ENCODE measurements at regions not wholly inside any gene's neighbourhood (a gene's known extent, or its start where the extent isn't known, plus 50 kb on each side); places are given as distances from the start of the nearest gene placed in this dataset.
"Not testable (repeated sequence)": the region's sequence is repeated elsewhere in the genome, so short reads cannot be mapped to it uniquely, and the experiment has no call there.

GRCh38 chr6:67811239-67812037 lies 823.6 kb upstream of the ADGRB3 start:
- Histone ChIP-seq H3K27ac (no peak overlapping the region), H3K4me1 (no peaks in the 10 kb centered on the region), H3K9me3 (peaks cover 8 to 24% of the 10 kb centered on the region in 2 donors), H3K27me3 (no peaks in the 10 kb centered on the region), H3K36me3 (no peaks in the 10 kb centered on the region), H3K4me3 (no peak overlapping the region)
- TF ChIP-seq CTCF (IDR thresholded peaks at IDR 0.05) = no peak
- no peak for DNase-seq (ENCODE audit: low spot score in 2 of 2)
- intact Hi-C loops (cut with DNase I) = no loop called here

GRCh38 chr6:67804808-67805207 lies 830.3 kb upstream of the ADGRB3 start:
- DNase-seq (ENCODE audit: low spot score in 2 of 2); H3K36me3 ChIP-seq; H3K27me3 ChIP-seq; intact Hi-C loops (cut with DNase I); H3K9me3 ChIP-seq; H3K27ac ChIP-seq; H3K4me1 ChIP-seq; H3K4me3 ChIP-seq: not testable (repeated sequence)

- DNase-seq (ENCODE audit: low spot score in 2 of 2) = no peak
- intact Hi-C loops (cut with DNase I) = no loop called here
- Histone ChIP-seq H3K27ac (no peak overlapping the region), H3K36me3 (no peaks in the 10 kb centered on the region), H3K9me3 (peaks cover 0 to 8% of the 10 kb centered on the region in 2 donors), H3K27me3 (no peaks in the 10 kb centered on the region), H3K4me3 (no peak overlapping the region), H3K4me1 (no peaks in the 10 kb centered on the region)
- TF ChIP-seq CTCF (IDR thresholded peaks at IDR 0.05) = no peak
Observed at GRCh38 chr6:67802771-67803170, 832.3 kb upstream of the ADGRB3 start.

- no peak overlapping the region for H3K4me3 ChIP-seq
- H3K36me3 ChIP-seq = no peaks in the 10 kb centered on the region
- no peak for TF ChIP-seq CTCF (IDR thresholded peaks at IDR 0.05)
- H3K27ac ChIP-seq = no peak overlapping the region
- H3K9me3 ChIP-seq = no peaks in the 10 kb centered on the region
- no peak for DNase-seq (ENCODE audit: low spot score in 2 of 2)
- no peaks in the 10 kb centered on the region for H3K4me1 ChIP-seq
- no peaks in the 10 kb centered on the region for H3K27me3 ChIP-seq
- intact Hi-C loops (cut with DNase I) = no loop called here
Observed at GRCh38 chr6:67792996-67793395, 842.1 kb upstream of the ADGRB3 start.

GRCh38 chr6:67790569-67790968 lies 844.5 kb upstream of the ADGRB3 start:
- Histone ChIP-seq H3K36me3 (no peaks in the 10 kb centered on the region), H3K27me3 (no peaks in the 10 kb centered on the region), H3K4me3 (no peak overlapping the region), H3K4me1 (no peaks in the 10 kb centered on the region), H3K27ac (no peak overlapping the region), H3K9me3 (no peaks in the 10 kb centered on the region)
- TF ChIP-seq CTCF (IDR thresholded peaks at IDR 0.05) = no peak
- intact Hi-C loops (cut with DNase I) = no loop called here
- no peak for DNase-seq (ENCODE audit: low spot score in 2 of 2)

GRCh38 chr6:67787119-67787518 lies 848.0 kb upstream of the ADGRB3 start:
- H3K4me3 ChIP-seq; H3K9me3 ChIP-seq; H3K36me3 ChIP-seq; H3K27ac ChIP-seq; H3K4me1 ChIP-seq; H3K27me3 ChIP-seq; intact Hi-C loops (cut with DNase I); DNase-seq (ENCODE audit: low spot score in 2 of 2): not testable (repeated sequence)

- no peak overlapping the region for H3K27ac ChIP-seq
- no peak for TF ChIP-seq CTCF (IDR thresholded peaks at IDR 0.05)
- no peak overlapping the region for H3K4me3 ChIP-seq
Observed at GRCh38 chr6:67779876-67780275, 855.2 kb upstream of the ADGRB3 start.

More at GRCh38 chr6:67779876-67780275, 855.2 kb upstream of the ADGRB3 start:
- no peaks in the 10 kb centered on the region for H3K4me1 ChIP-seq
- DNase-seq (ENCODE audit: low spot score in 2 of 2) = no peak
- no peaks in the 10 kb centered on the region for H3K36me3 ChIP-seq
- no peaks in the 10 kb centered on the region for H3K27me3 ChIP-seq
- no peaks in the 10 kb centered on the region for H3K9me3 ChIP-seq
- intact Hi-C loops (cut with DNase I) = no loop called here

Measured in ascending aorta (tissue), 2 donors.